ENCODE measurements at regions not wholly inside any gene's neighbourhood (a gene's known extent, or its start where the extent isn't known, plus 50 kb on each side); places are given as distances from the start of the nearest gene placed in this dataset.

GRCh38 chr9:115183436-115183835, 65.5 kb upstream of the TNC start:
- Histone ChIP-seq H3K27me3 (ENCODE audit: control insufficient read depth, insufficient read depth, low read length) (no peaks in the 10 kb centered on the region), H3K27ac (ENCODE audit: low read length) (no peak overlapping the region), H3K9me3 (ENCODE audit: control insufficient read depth, insufficient read depth, low read length) (no peaks in the 10 kb centered on the region), H3K36me3 (ENCODE audit: control insufficient read depth, insufficient read depth, low read length) (no peaks in the 10 kb centered on the region), H3K4me1 (ENCODE audit: control insufficient read depth, insufficient read depth, low read length) (no peaks in the 10 kb centered on the region), H3K4me3 (ENCODE audit: low read length) (no peak overlapping the region)
- intact Hi-C loops (cut with micrococcal nuclease): no loop called here
- no peak for ATAC-seq
- DNase-seq: no peak
- no peak for TF ChIP-seq CTCF (IDR thresholded peaks at IDR 0.05)
- Mint-ChIP-seq H3K27ac (no peak overlapping the region), H3K4me3 (no peak overlapping the region), H3K9me3 (no peaks in the 10 kb centered on the region), H3K27me3 (ENCODE audit: low read depth in 2 of 2) (peaks cover 0 to 17% of the 10 kb centered on the region in 2 donors), H3K36me3 (no peaks in the 10 kb centered on the region), H3K4me1 (no peaks in the 10 kb centered on the region)

GRCh38 chr9:115189686-115190085, 71.7 kb upstream of the TNC start:
- TF ChIP-seq CTCF (IDR thresholded peaks at IDR 0.05): no peak
- peaks cover 3 to 21% of the 10 kb centered on the region in 2 donors for H3K27me3 Mint-ChIP-seq (ENCODE audit: low read depth in 2 of 2)
- no peak overlapping the region for H3K27ac Mint-ChIP-seq

GRCh38 chr9:115191667-115192066, 73.7 kb upstream of the TNC start:
- no peak for DNase-seq
- Mint-ChIP-seq H3K36me3 (no peaks in the 10 kb centered on the region), H3K9me3 (peaks cover 0 to 2% of the 10 kb centered on the region in 2 donors), H3K4me1 (no peaks in the 10 kb centered on the region), H3K4me3 (no peak overlapping the region), H3K27me3 (ENCODE audit: low read depth in 2 of 2) (peaks cover 3 to 7% of the 10 kb centered on the region in 2 donors), H3K27ac (no peak overlapping the region)
- Histone ChIP-seq H3K9me3 (ENCODE audit: control insufficient read depth, insufficient read depth, low read length) (no peaks in the 10 kb centered on the region), H3K27ac (ENCODE audit: low read length) (no peak overlapping the region), H3K4me1 (ENCODE audit: control insufficient read depth, insufficient read depth, low read length) (no peaks in the 10 kb centered on the region), H3K27me3 (ENCODE audit: control insufficient read depth, insufficient read depth, low read length) (no peaks in the 10 kb centered on the region), H3K36me3 (ENCODE audit: control insufficient read depth, insufficient read depth, low read length) (no peaks in the 10 kb centered on the region), H3K4me3 (ENCODE audit: low read length) (no peak overlapping the region)
- no peak for ATAC-seq
- intact Hi-C loops (cut with micrococcal nuclease): no loop called here
- TF ChIP-seq CTCF (IDR thresholded peaks at IDR 0.05): no peak
- 69% methylated on average over 3 of the region's 3 CpGs for WGBS (ENCODE audit: insufficient coverage)

More at GRCh38 chr9:115189686-115190085, 71.7 kb upstream of the TNC start:
- Histone ChIP-seq H3K36me3 (ENCODE audit: control insufficient read depth, insufficient read depth, low read length) (no peaks in the 10 kb centered on the region), H3K4me1 (ENCODE audit: control insufficient read depth, insufficient read depth, low read length) (no peaks in the 10 kb centered on the region), H3K4me3 (ENCODE audit: low read length) (no peak overlapping the region), H3K27me3 (ENCODE audit: control insufficient read depth, insufficient read depth, low read length) (no peaks in the 10 kb centered on the region), H3K27ac (ENCODE audit: low read length) (no peak overlapping the region), H3K9me3 (ENCODE audit: control insufficient read depth, insufficient read depth, low read length) (no peaks in the 10 kb centered on the region)
- ATAC-seq (no peak), DNase-seq (no peak)
- H3K9me3 Mint-ChIP-seq: peaks cover 0 to 2% of the 10 kb centered on the region in 2 donors
- H3K36me3 Mint-ChIP-seq: no peaks in the 10 kb centered on the region
- no peak overlapping the region for H3K4me3 Mint-ChIP-seq
- no CpG with 5 or more reads among the region's 2 CpGs for WGBS (ENCODE audit: insufficient coverage)
- H3K4me1 Mint-ChIP-seq: no peaks in the 10 kb centered on the region
- intact Hi-C loops (cut with micrococcal nuclease): no loop called here

GRCh38 chr9:115192280-115192679, 74.3 kb upstream of the TNC start:
- no peak for TF ChIP-seq CTCF (IDR thresholded peaks at IDR 0.05)
- H3K9me3 Mint-ChIP-seq: peaks cover 0 to 2% of the 10 kb centered on the region in 2 donors
- intact Hi-C loops (cut with micrococcal nuclease): no loop called here
- Histone ChIP-seq H3K36me3 (ENCODE audit: control insufficient read depth, insufficient read depth, low read length) (no peaks in the 10 kb centered on the region), H3K27ac (ENCODE audit: low read length) (no peak overlapping the region), H3K9me3 (ENCODE audit: control insufficient read depth, insufficient read depth, low read length) (no peaks in the 10 kb centered on the region), H3K4me1 (ENCODE audit: control insufficient read depth, insufficient read depth, low read length) (no peaks in the 10 kb centered on the region), H3K4me3 (ENCODE audit: low read length) (no peak overlapping the region), H3K27me3 (ENCODE audit: control insufficient read depth, insufficient read depth, low read length) (no peaks in the 10 kb centered on the region)
- no peaks in the 10 kb centered on the region for H3K4me1 Mint-ChIP-seq
- no peak overlapping the region for H3K27ac Mint-ChIP-seq
- H3K36me3 Mint-ChIP-seq: no peaks in the 10 kb centered on the region
- no peak overlapping the region for H3K4me3 Mint-ChIP-seq
- 34% methylated on average over 3 of the region's 3 CpGs for WGBS (ENCODE audit: insufficient coverage)
- ATAC-seq (no peak), DNase-seq (no peak)
- peaks cover 5 to 7% of the 10 kb centered on the region in 2 donors for H3K27me3 Mint-ChIP-seq (ENCODE audit: low read depth in 2 of 2)

Data from natural killer cell (primary cell).